ENCODE measurements at regions not wholly inside any gene's neighbourhood (a gene's known extent, or its start where the extent isn't known, plus 50 kb on each side); places are given as distances from the start of the nearest gene placed in this dataset.

DNA sequence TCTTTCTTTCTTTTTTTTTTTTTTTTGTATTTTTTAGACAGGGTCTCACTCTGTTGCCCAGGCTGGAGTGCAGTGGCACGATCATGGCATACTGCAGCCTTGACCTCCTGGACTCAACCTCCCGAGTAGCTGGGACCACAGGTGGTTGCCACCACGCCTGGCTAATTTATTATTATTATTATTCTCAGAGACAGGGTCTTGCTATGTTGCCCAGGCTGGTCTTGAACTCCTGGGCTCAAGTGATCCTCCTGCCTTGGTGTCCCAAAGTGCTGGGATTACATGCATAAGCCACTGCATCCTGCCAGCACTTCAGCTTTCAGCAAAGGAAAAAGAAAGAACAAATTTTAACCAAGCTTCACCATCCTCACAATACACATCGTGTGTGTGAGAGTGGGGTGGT is 97.9 kb upstream of the SERBP1 start (continued):
- TF ChIP-seq, protein P1, sequence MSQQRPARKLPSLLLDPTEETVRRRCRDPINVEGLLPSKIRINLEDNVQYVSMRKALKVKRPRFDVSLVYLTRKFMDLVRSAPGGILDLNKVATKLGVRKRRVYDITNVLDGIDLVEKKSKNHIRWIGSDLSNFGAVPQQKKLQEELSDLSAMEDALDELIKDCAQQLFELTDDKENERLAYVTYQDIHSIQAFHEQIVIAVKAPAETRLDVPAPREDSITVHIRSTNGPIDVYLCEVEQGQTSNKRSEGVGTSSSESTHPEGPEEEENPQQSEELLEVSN (IDR thresholded peaks at IDR 0.05) = no peak
- no peak for TF ChIP-seq SP1 (IDR thresholded peaks at IDR 0.05; ENCODE audit: low read depth, low read length)
- no peak for TF ChIP-seq HDAC6 (IDR thresholded peaks at IDR 0.05; ENCODE audit: low read depth, low read length)

All from H1 (cell line).